NCI-H524 treated with DMSO at 0.1 percent for 48 hours (cell line): ENCODE measurements at regions not wholly inside any gene's neighbourhood (a gene's known extent, or its start where the extent isn't known, plus 50 kb on each side); places are given as distances from the start of the nearest gene placed in this dataset.
A peak's percentile ranks its signal among the peaks of the same experiment; 100 is the strongest.
"Not testable (repeated sequence)": the region's sequence is repeated elsewhere in the genome, so short reads cannot be mapped to it uniquely, and the experiment has no call there.

ENCODE experiments used
- DNase-seq: peaks from one replicate; lab custom pipeline; 2025; lab: John Stamatoyannopoulos, UW

GRCh38 chr3:139134678-139135372 lies 90.1 kb upstream of the PRR23C start:
- no peak for DNase-seq

GRCh38 chr3:139135657-139136056 lies 91.0 kb upstream of the PRR23C start:
- no peak for DNase-seq

DNA sequence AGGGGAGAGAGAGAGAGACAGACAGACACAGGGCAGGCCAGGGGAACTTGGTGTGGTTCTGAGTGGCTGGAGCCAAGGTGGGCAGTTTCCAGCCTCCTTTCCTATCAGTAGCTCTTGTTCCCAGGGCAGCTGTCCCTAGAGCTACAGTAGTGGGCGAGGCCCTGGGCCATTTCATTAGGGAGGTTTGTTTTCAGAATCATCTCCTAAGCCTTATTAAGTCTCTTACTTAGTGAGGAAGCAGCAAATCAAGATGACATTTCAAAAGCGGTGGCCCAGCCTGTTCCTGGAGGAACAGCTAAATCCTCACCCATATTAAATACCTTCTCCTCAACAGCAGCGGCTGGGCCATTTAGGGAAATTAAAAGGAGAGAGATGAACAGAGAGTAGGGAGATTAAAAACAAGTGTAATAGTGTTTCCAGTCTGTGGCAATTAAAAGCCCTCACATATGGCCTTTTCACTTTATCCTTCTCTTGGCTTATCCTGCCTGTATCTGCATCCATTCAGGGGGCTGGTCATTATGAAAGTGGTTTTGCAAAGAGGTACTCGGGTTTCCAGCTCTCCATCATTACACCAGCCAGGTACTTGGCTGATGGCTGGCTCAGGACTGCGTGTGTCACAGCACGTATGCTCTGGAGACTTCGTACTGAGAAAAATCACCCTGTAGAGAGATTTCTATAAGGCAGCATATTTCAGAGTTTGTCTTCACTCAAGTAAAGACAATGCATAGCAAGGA lies 91.9 kb upstream of the PRR23C start:
- DNase-seq: peak; percentile 100

DNA sequence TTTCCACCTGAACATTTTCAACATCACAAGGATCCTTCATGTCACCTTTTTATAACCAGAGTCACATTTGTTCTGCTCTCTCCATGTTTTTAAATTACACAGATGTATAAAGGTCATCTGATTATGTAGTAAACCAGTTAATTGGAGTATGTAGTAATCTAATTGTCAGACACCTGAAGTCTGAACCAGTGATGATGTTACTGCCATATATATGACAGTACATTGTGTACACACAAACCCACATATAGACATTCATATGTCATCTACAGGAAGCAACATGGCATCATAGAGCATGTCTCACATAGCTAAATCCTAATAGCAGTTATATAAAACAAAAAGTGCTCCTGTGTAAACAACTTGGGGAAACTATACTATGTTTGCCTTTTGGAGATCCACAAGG lies 95.9 kb upstream of the PRR23C start:
- no peak for DNase-seq

- not testable (repeated sequence) for DNase-seq
Observed at GRCh38 chr3:139145980-139146379, 101.3 kb upstream of the PRR23C start.

GRCh38 chr3:139151530-139151929 lies 106.8 kb upstream of the PRR23C start:
- no peak for DNase-seq

DNA sequence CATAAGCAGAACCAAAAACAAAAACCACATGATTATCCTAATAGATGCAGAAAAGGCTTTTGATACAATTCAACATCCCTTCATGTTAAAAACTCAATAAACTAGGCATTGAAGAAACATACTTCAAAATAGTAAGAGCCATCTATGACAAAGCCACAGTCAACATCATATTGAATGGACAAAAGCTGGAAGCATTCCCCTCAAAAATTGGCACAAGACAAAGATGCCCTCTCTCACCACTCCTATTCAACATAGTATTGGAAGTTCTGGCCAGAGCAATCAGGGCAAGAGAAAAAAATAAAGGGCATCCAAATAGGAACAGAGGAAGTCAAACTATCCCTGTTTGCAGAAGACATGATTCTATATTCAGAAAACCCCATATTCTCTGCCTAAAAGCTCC lies 108.7 kb upstream of the PRR23C start:
- not testable (repeated sequence) for DNase-seq

DNA sequence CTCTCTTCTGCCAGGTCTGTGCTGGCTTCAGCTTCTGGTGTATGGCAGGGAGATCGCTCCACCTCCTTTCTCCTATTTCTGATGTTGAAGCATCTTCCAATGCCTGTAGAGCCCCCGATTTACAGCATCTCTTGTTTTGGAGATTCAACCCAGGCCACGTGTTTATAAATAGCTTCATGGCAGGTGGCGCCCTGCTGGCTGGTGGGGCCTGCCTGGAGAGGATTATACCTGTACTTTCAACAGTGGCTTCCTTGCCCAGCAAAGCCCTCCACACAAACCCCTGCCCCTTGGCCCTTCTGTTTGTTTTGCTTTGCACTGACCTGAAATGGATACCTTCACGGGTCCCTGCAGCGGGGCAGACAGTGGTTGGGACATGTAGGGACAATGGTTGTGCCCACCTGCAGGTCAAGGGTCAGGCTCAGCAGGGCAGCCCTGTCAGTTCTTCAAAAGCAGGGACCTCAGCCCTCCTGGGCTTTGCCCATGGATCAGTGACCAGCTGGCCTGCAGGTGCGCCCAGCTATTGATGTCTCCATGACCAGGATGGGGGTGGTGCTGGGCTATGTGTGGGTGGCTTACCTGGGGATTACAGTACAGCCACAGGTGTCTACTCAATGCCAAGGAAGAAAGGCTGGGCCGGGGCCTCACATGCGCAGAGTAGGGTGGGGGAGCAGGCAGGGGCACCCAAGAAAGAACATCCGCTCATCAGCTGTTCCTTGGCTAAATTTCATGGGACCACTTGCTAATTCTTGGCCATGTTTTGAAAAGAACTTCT lies 112.7 kb upstream of the PRR23C start:
- peak; percentile 34 for DNase-seq

GRCh38 chr3:139159356-139159755 lies 114.7 kb upstream of the PRR23C start:
- no peak for DNase-seq

DNA sequence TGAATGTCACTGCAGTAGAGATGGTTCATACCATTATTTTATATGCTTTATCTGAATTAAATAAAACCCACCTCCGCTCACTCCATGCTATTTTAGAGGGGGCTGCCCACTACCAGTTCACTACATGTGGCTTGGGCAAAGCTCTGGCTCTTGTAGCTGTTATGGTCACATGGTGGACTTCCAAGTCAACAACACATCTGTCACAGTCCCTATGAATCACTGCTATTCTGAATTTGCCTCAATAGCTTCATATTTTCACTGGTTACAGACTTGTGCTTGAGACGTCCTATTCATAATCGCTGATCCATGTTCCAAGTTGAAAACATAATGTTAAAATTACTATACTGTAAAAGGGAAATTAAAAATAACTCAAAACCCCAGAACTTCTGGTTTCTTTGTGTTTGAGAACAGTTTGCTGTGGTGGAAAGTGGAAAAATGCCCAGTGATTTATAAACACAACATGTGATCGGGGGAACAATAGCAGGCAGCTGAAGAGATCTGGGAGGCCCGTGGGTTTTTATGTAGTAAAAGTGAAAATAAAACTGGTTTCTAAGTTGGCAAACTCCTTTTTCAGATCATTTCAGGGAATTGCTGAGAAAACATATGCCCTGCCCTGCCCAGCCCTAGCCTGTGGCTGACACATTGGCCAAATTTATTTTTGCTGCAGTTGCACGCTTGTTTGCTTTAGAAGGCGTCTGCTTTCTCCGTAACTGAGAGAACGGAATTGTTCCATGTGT lies 128.8 kb upstream of the PRR23C start:
- no peak for DNase-seq

GRCh38 chr3:139180489-139180888 lies 135.8 kb upstream of the PRR23C start:
- DNase-seq: no peak

DNA sequence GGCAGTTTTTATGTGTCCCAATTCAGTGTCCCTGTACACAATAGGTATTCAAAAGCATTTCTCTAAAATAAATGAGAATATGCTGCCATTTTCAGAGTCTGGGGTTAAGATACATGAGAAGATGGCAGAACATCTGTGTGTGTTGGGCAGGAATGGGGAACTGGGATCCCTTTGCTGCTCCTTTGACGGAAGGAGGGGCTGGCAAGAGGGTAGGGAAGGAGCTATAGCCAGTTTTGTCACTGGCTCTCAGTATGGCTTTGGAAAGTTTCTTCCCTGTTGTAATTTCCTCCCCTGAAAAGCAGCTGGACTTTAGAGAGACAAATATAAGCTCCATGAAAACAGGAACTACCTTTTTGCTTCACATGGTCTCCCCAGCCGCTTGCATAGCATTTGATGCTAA lies 137.5 kb upstream of the PRR23C start:
- DNase-seq: no peak

GRCh38 chr3:139182598-139182997 lies 137.9 kb upstream of the PRR23C start:
- DNase-seq: no peak

GRCh38 chr3:139185527-139185926 lies 140.8 kb upstream of the PRR23C start:
- DNase-seq: no peak

DNA sequence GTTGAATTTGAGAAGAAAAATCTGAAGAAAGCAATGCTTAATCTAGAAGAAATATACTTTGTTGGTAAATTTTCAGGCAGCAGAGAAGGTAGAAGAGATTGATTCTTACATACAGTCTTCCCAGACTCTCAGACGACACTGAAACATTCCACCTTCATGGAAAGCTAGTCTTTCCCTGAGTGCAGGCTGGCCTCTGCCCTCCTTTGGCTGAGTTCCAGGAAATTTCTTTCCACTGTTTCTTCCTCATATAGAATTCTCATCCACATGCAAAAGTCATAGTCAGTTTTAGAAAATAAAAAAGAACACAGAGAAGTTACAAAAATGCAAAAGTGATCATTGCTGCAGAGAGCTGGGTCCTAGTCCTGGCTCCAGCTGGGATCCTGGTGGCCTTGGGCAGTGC lies 142.5 kb upstream of the PRR23C start:
- DNase-seq: no peak

- no peak for DNase-seq
Observed at GRCh38 chr3:139187648-139188047, 143.0 kb upstream of the PRR23C start.

GRCh38 chr3:139189943-139190342 lies 145.3 kb upstream of the PRR23C start:
- DNase-seq: no peak

GRCh38 chr3:139194421-139194820 lies 149.4 kb upstream of the MRPS22 start:
- DNase-seq: not testable (repeated sequence)

- not testable (repeated sequence) for DNase-seq
Observed at GRCh38 chr3:139196146-139196545, 147.7 kb upstream of the MRPS22 start.

- no peak for DNase-seq
Observed at GRCh38 chr3:139197251-139197650, 146.6 kb upstream of the MRPS22 start.

GRCh38 chr3:139198186-139198585 lies 145.6 kb upstream of the MRPS22 start:
- DNase-seq: no peak

GRCh38 chr3:139198929-139199328 lies 144.9 kb upstream of the MRPS22 start:
- no peak for DNase-seq
